BLaER1 (cell line): ENCODE measurements at regions not wholly inside any gene's neighbourhood (a gene's known extent, or its start where the extent isn't known, plus 50 kb on each side); places are given as distances from the start of the nearest gene placed in this dataset.

Experiments
- H3K27ac ChIP-seq: shearing (Covaris generic); formaldehyde crosslinking; 2 replicates; pipeline ENCODE4 v1.8.1; 2022
- H3K27me3 ChIP-seq: shearing (Covaris generic); formaldehyde crosslinking; 2 replicates; pipeline ENCODE4 v1.8.1; 2022
- H3K36me3 ChIP-seq: shearing (Covaris generic); formaldehyde crosslinking; 2 replicates; pipeline ENCODE4 v1.8.1; 2022
- H3K4me1 ChIP-seq: shearing (Covaris generic); formaldehyde crosslinking; 2 replicates; pipeline ENCODE4 v1.8.1; 2022
- H3K4me2 ChIP-seq: shearing (Covaris generic); formaldehyde crosslinking; 2 replicates; pipeline ENCODE4 v1.8.1; 2022
- H3K4me3 ChIP-seq: shearing (Covaris generic); formaldehyde crosslinking; 2 replicates; pipeline ENCODE4 v1.8.1; 2022
- H3K9ac ChIP-seq: shearing (Covaris generic); formaldehyde crosslinking; 2 replicates; pipeline ENCODE4 v1.8.1; 2022
- H3K9me3 ChIP-seq: shearing (Covaris generic); formaldehyde crosslinking; 2 replicates; pipeline ENCODE4 v1.8.1; 2022
- H4K20me1 ChIP-seq: shearing (Covaris generic); formaldehyde crosslinking; 2 replicates; pipeline ENCODE4 v1.8.1; 2022
- Cebpa-rat ChIP-seq: shearing (Covaris generic); IDR thresholded peaks from 2 replicates; pipeline ENCODE4 v1.8.1; 2022

GRCh38 chr12:77630790-77631445 lies 199.8 kb upstream of the NAV3 start:
- Histone ChIP-seq H3K27me3 (no peaks in the 10 kb centered on the region), H3K4me1 (no peaks in the 10 kb centered on the region), H3K27ac (no peak overlapping the region), H3K9me3 (no peaks in the 10 kb centered on the region), H3K4me2 (no peak overlapping the region), H3K9ac (no peak overlapping the region), H3K36me3 (no peaks in the 10 kb centered on the region), H4K20me1 (no peaks in the 10 kb centered on the region), H3K4me3 (no peak overlapping the region)
- no peak for TF ChIP-seq Cebpa-rat

- H3K4me1 ChIP-seq = no peaks in the 10 kb centered on the region
- TF ChIP-seq Cebpa-rat = no peak
These were observed 200.3 kb upstream of the NAV3 start for GRCh38 chr12:77630344-77630743.

DNA sequence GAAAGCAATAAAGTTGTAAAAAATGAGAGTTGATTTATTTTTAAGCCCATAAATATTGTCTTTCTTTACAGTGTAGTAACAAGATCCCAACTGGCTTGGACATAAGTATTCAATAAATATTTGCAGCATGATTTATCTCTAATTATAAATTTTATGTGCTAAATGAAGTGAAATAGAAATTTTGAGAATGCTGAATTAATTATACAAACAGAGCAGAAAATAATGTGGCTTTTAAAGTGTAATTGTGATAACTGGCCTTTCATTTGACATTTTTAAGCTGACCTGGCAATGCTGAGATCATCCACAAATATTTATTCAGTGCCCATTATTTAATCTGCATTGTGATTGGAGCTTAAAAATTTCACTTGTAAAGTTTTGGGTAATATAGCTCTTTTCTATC lies 201.6 kb upstream of the NAV3 start:
- Histone ChIP-seq H3K4me2 (no peak overlapping the region), H3K4me1 (no peaks in the 10 kb centered on the region), H3K27me3 (no peaks in the 10 kb centered on the region), H3K9ac (no peak overlapping the region), H3K36me3 (no peaks in the 10 kb centered on the region), H3K9me3 (no peaks in the 10 kb centered on the region), H3K4me3 (no peak overlapping the region), H4K20me1 (no peaks in the 10 kb centered on the region), H3K27ac (no peak overlapping the region)
- TF ChIP-seq Cebpa-rat = no peak

More at GRCh38 chr12:77630344-77630743, 200.3 kb upstream of the NAV3 start:
- H3K4me3 ChIP-seq = no peak overlapping the region
- no peak overlapping the region for H3K27ac ChIP-seq
- no peaks in the 10 kb centered on the region for H3K9me3 ChIP-seq
- H3K36me3 ChIP-seq = no peaks in the 10 kb centered on the region
- H3K9ac ChIP-seq = no peak overlapping the region
- no peaks in the 10 kb centered on the region for H3K27me3 ChIP-seq
- H4K20me1 ChIP-seq = no peaks in the 10 kb centered on the region
- no peak overlapping the region for H3K4me2 ChIP-seq

DNA sequence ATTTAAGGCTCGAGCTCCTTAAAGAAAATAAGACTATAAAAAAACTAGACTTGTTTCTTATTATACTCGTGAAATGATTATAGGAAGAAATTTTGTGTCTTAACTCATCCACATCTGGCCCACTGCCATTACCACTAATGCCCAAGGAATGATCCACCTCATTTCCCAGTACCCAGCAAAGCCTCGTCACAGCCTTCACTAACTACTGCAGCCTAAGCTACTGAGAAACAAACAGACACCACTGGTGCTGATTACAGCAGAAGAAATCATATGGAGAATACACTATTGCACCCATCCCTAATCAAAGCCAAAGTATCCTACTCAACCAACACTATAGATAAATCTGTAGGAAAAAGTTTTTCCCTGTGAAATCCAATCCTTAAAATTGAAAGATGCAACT lies 205.3 kb upstream of the NAV3 start:
- Histone ChIP-seq H3K9me3 (no peaks in the 10 kb centered on the region), H3K4me1 (no peaks in the 10 kb centered on the region), H3K4me3 (no peak overlapping the region), H4K20me1 (no peaks in the 10 kb centered on the region), H3K27me3 (no peaks in the 10 kb centered on the region), H3K27ac (no peak overlapping the region), H3K4me2 (no peak overlapping the region), H3K9ac (no peak overlapping the region), H3K36me3 (no peaks in the 10 kb centered on the region)
- no peak for TF ChIP-seq Cebpa-rat

GRCh38 chr12:77619425-77619824 lies 211.3 kb upstream of the NAV3 start:
- H3K9me3 ChIP-seq = peaks cover 5% of the 10 kb centered on the region; the same call in 1 of the 2 replicates
- H3K36me3 ChIP-seq = no peaks in the 10 kb centered on the region
- H3K9ac ChIP-seq = no peak overlapping the region
- H3K27ac ChIP-seq = no peak overlapping the region
- H3K4me3 ChIP-seq = no peak overlapping the region
- H4K20me1 ChIP-seq = no peaks in the 10 kb centered on the region
- H3K4me1 ChIP-seq = no peaks in the 10 kb centered on the region
- H3K4me2 ChIP-seq = no peak overlapping the region
- no peak for TF ChIP-seq Cebpa-rat
- H3K27me3 ChIP-seq = no peaks in the 10 kb centered on the region

DNA sequence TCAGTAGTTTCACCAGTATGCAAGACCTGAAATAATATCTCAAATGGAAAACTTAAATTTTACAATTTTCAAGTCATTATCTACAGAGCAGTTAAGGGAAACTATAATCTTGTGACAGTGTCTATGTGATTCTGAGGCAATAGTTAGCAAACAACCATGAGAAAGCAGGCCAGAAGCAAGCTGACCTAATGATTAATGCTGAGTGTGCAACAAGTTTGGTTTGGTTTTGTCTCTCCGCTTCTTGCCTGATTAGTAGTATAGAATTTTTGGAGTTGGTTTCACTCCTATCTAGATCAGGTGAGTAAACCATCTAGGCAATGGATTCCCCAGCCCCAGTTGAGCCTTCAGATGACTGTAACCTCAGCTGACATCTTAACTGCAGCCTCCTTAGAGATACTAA lies 212.9 kb upstream of the NAV3 start:
- Histone ChIP-seq H3K36me3 (no peaks in the 10 kb centered on the region), H3K4me2 (no peak overlapping the region), H3K9ac (no peak overlapping the region), H3K4me3 (no peak overlapping the region), H3K9me3 (peaks cover 5% of the 10 kb centered on the region; the same call in 1 of the 2 replicates), H3K27me3 (no peaks in the 10 kb centered on the region), H3K27ac (no peak overlapping the region), H4K20me1 (no peaks in the 10 kb centered on the region), H3K4me1 (peaks cover 3% of the 10 kb centered on the region; the same call in 1 of the 2 replicates)
- no peak for TF ChIP-seq Cebpa-rat

GRCh38 chr12:77615332-77615731 lies 215.4 kb upstream of the NAV3 start:
- H3K9me3 ChIP-seq = peaks cover 5% of the 10 kb centered on the region; the same call in 1 of the 2 replicates
- TF ChIP-seq Cebpa-rat = no peak
- H3K4me3 ChIP-seq = no peak overlapping the region
- no peak overlapping the region for H3K27ac ChIP-seq
- no peak overlapping the region for H3K9ac ChIP-seq
- peaks cover 5% of the 10 kb centered on the region; the same call in 1 of the 2 replicates for H3K4me1 ChIP-seq
- no peaks in the 10 kb centered on the region for H3K36me3 ChIP-seq
- no peak overlapping the region for H3K4me2 ChIP-seq
- no peaks in the 10 kb centered on the region for H3K27me3 ChIP-seq
- no peaks in the 10 kb centered on the region for H4K20me1 ChIP-seq

GRCh38 chr12:77613411-77613810 lies 217.3 kb upstream of the NAV3 start:
- H3K36me3 ChIP-seq = no peaks in the 10 kb centered on the region
- H4K20me1 ChIP-seq = no peaks in the 10 kb centered on the region
- H3K27ac ChIP-seq = no peak overlapping the region
- H3K4me1 ChIP-seq = peaks cover 5% of the 10 kb centered on the region; the same call in 1 of the 2 replicates
- no peak overlapping the region for H3K9ac ChIP-seq
- no peak overlapping the region for H3K4me3 ChIP-seq
- no peaks in the 10 kb centered on the region for H3K27me3 ChIP-seq
- peaks cover 5% of the 10 kb centered on the region; the same call in 1 of the 2 replicates for H3K9me3 ChIP-seq
- no peak for TF ChIP-seq Cebpa-rat
- H3K4me2 ChIP-seq = no peak overlapping the region

DNA sequence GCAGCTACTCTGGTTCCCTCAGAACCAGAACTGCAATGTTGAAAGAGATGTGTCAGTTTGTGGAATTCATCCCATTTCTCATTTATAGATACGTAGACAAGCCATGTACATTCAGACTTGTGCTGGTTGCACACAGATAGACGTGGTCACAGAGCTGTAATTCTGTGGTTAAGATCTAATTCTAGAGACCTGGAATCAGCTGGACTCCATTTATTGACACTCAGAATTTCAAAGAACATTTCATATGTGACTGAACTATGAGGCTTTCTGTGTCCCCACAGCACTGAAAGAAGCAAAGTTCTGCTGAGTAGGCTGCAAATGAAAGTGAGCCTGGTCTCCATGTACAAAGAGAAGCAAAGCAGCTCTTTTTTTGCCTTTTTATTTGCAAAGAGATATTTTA lies 220.2 kb upstream of the NAV3 start:
- Histone ChIP-seq H3K4me3 (no peak overlapping the region), H3K27ac (no peak overlapping the region), H3K9me3 (no peaks in the 10 kb centered on the region), H3K4me2 (no peak overlapping the region), H3K27me3 (no peaks in the 10 kb centered on the region), H3K36me3 (no peaks in the 10 kb centered on the region), H4K20me1 (no peaks in the 10 kb centered on the region), H3K4me1 (peaks cover 5% of the 10 kb centered on the region; the same call in 1 of the 2 replicates), H3K9ac (no peak overlapping the region)
- TF ChIP-seq Cebpa-rat = no peak

- Histone ChIP-seq H3K9ac (no peak overlapping the region), H3K27ac (no peak overlapping the region), H3K9me3 (no peaks in the 10 kb centered on the region), H3K4me3 (no peak overlapping the region), H3K4me2 (no peak overlapping the region), H3K36me3 (no peaks in the 10 kb centered on the region), H4K20me1 (no peaks in the 10 kb centered on the region), H3K4me1 (peaks cover 5% of the 10 kb centered on the region; the same call in 1 of the 2 replicates), H3K27me3 (no peaks in the 10 kb centered on the region)
- TF ChIP-seq Cebpa-rat = no peak
These were observed 221.7 kb upstream of the NAV3 start for GRCh38 chr12:77609016-77609415.
